ENCODE measurements at regions not wholly inside any gene's neighbourhood (a gene's known extent, or its start where the extent isn't known, plus 50 kb on each side); places are given as distances from the start of the nearest gene placed in this dataset.

DNA sequence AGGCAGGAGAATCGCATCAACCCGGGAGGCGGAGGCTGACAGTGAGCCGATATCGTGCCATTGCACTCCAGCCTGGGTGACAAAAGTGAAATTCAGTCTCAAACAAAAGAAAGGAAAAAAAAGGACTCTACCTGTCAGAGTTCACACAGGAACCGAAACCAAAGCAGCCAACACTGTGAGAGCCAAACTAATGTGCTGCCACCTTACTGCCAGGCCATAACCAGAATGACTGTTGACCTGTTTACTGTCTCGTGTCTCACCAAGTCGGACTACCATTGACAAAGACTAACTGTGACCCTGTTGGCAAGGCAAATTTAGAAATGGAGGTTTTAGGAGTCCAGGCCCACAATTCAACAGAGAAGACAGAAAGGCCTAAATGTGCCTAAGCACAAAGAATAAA, 112.4 kb downstream of the ANXA2R start:
- Histone ChIP-seq H3K4me1 (ENCODE audit: control insufficient read depth, extremely low read depth, insufficient read depth, low read length) (peaks cover 6% of the 10 kb centered on the region), H3K9me3 (ENCODE audit: control insufficient read depth, low read depth, low read length) (no peaks in the 10 kb centered on the region), H3K36me3 (ENCODE audit: control insufficient read depth in 2 of 2, extremely low read depth in 1 of 2, insufficient read depth in 2 of 2, low read length in 2 of 2) (no peaks in the 10 kb centered on the region), H3K4me3 (ENCODE audit: control insufficient read depth in 2 of 3, extremely low read depth in 1 of 3, insufficient read depth in 2 of 3, low read depth in 1 of 3, low read length in 3 of 3) (no peak overlapping the region), H3K27ac (ENCODE audit: control insufficient read depth, insufficient read depth, low read length) (no peak overlapping the region), H2AFZ (ENCODE audit: control insufficient read depth, low read length) (no peak overlapping the region), H4K20me1 (ENCODE audit: control insufficient read depth, extremely low read depth, insufficient read depth, low read length) (no peaks in the 10 kb centered on the region), H3K4me2 (ENCODE audit: control insufficient read depth, extremely low read depth, insufficient read depth, low read depth, low read length) (no peak overlapping the region), H3K9ac (ENCODE audit: control insufficient read depth, extremely low read depth, insufficient read depth, low read length) (no peak overlapping the region), H3K9me1 (ENCODE audit: control insufficient read depth, extremely low read depth, insufficient read depth, low read length) (no peaks in the 10 kb centered on the region), H3K27me3 (ENCODE audit: control insufficient read depth, extremely low read depth, insufficient read depth, low read length) (no peaks in the 10 kb centered on the region), H3K79me2 (ENCODE audit: control insufficient read depth, insufficient read depth, low read length) (no peaks in the 10 kb centered on the region)
- DNase-seq (ENCODE audit: low read depth, low spot score) (no peak), FAIRE-seq (no peak)
- dilution Hi-C loops (cut with MboI; ENCODE audit: extremely low pct_ligation_motif_present, low sequenced_read_pairs): no loop called here
- TF ChIP-seq EZH2 (IDR thresholded peaks at IDR 0.05; ENCODE audit: low read length): no peak

DNA sequence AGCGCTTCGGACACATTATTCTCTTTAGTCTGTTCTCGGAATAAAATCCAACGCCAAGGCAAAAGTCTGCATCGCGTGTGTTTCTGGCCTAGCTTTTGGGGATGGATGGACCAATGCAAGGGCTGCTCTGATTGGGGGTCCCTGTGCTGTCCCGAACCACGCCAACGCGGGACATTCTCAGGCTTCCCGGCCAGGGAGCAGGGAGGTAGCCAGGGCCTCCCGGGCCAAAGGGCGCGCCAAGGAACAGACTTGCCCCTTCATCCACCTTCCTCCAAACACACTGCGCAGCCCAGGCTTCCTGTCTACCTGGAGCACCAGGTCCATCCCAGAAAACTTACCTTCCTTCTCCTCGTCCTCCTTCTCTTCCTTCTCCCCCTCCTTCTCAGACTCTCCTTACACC, 113.0 kb upstream of the SELENOP start:
- H3K79me2 ChIP-seq (ENCODE audit: control insufficient read depth, insufficient read depth, low read length): no peaks in the 10 kb centered on the region
- H4K20me1 ChIP-seq (ENCODE audit: control insufficient read depth, extremely low read depth, insufficient read depth, low read length): no peaks in the 10 kb centered on the region
- H3K36me3 ChIP-seq (ENCODE audit: control insufficient read depth in 2 of 2, extremely low read depth in 1 of 2, insufficient read depth in 2 of 2, low read length in 2 of 2): no peaks in the 10 kb centered on the region
- H3K4me3 ChIP-seq (ENCODE audit: control insufficient read depth in 2 of 3, extremely low read depth in 1 of 3, insufficient read depth in 2 of 3, low read depth in 1 of 3, low read length in 3 of 3): no peak overlapping the region
- H3K9me3 ChIP-seq (ENCODE audit: control insufficient read depth, low read depth, low read length): no peaks in the 10 kb centered on the region
- FAIRE-seq (no peak), DNase-seq (ENCODE audit: low read depth, low spot score) (no peak)
- H3K4me2 ChIP-seq (ENCODE audit: control insufficient read depth, extremely low read depth, insufficient read depth, low read depth, low read length): no peak overlapping the region
- no peaks in the 10 kb centered on the region for H3K9me1 ChIP-seq (ENCODE audit: control insufficient read depth, extremely low read depth, insufficient read depth, low read length)
- no peak overlapping the region for H3K9ac ChIP-seq (ENCODE audit: control insufficient read depth, extremely low read depth, insufficient read depth, low read length)
- H3K4me1 ChIP-seq (ENCODE audit: control insufficient read depth, extremely low read depth, insufficient read depth, low read length): peaks cover under 1% of the 10 kb centered on the region
- dilution Hi-C loops (cut with MboI; ENCODE audit: extremely low pct_ligation_motif_present, low sequenced_read_pairs): no loop called here
- TF ChIP-seq, protein P1, sequence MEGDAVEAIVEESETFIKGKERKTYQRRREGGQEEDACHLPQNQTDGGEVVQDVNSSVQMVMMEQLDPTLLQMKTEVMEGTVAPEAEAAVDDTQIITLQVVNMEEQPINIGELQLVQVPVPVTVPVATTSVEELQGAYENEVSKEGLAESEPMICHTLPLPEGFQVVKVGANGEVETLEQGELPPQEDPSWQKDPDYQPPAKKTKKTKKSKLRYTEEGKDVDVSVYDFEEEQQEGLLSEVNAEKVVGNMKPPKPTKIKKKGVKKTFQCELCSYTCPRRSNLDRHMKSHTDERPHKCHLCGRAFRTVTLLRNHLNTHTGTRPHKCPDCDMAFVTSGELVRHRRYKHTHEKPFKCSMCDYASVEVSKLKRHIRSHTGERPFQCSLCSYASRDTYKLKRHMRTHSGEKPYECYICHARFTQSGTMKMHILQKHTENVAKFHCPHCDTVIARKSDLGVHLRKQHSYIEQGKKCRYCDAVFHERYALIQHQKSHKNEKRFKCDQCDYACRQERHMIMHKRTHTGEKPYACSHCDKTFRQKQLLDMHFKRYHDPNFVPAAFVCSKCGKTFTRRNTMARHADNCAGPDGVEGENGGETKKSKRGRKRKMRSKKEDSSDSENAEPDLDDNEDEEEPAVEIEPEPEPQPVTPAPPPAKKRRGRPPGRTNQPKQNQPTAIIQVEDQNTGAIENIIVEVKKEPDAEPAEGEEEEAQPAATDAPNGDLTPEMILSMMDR (optimal IDR thresholded peaks at IDR 0.05 in 1 of 3, IDR thresholded peaks at IDR 0.05 in 1 of 3, conservative IDR thresholded peaks at IDR 0.05 in 1 of 3; ENCODE audit: extremely low read depth in 1 of 3, insufficient read depth in 2 of 3, low read length in 3 of 3): no peak
- TF ChIP-seq EZH2 (IDR thresholded peaks at IDR 0.05; ENCODE audit: low read length): no peak
- H2AFZ ChIP-seq (ENCODE audit: control insufficient read depth, low read length): no peak overlapping the region
- no peaks in the 10 kb centered on the region for H3K27me3 ChIP-seq (ENCODE audit: control insufficient read depth, extremely low read depth, insufficient read depth, low read length)
- H3K27ac ChIP-seq (ENCODE audit: control insufficient read depth, insufficient read depth, low read length): no peak overlapping the region

DNA sequence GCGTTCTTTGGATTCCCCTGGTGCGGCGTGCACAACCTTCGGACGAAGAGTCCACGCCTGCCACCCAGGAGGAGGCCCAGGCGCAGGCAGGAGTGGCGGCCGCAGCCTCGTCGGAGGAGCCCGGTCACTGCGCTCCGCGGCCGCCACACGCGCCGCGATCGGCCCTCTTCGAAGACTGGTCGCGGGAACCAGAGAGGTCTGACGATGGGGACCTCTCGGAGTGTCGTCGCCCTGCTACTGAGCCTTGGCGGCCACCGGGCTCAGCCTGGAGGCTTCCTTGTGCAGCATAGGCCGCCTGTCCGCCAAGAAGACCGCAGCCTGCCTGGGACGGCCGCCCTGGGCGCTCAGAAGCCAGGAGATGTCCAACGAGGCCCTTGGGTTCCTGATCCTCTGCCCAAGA, 112.5 kb upstream of the SELENOP start:
- H3K9me1 ChIP-seq (ENCODE audit: control insufficient read depth, extremely low read depth, insufficient read depth, low read length): no peaks in the 10 kb centered on the region
- H3K27me3 ChIP-seq (ENCODE audit: control insufficient read depth, extremely low read depth, insufficient read depth, low read length): no peaks in the 10 kb centered on the region
- H3K27ac ChIP-seq (ENCODE audit: control insufficient read depth, insufficient read depth, low read length): no peak overlapping the region
- no peaks in the 10 kb centered on the region for H3K9me3 ChIP-seq (ENCODE audit: control insufficient read depth, low read depth, low read length)
- no peak for DNase-seq (ENCODE audit: low read depth, low spot score)
- H4K20me1 ChIP-seq (ENCODE audit: control insufficient read depth, extremely low read depth, insufficient read depth, low read length): no peaks in the 10 kb centered on the region
- TF ChIP-seq EZH2 (IDR thresholded peaks at IDR 0.05; ENCODE audit: low read length): no peak
- TF ChIP-seq, protein P1 (optimal IDR thresholded peaks at IDR 0.05 in 1 of 3, IDR thresholded peaks at IDR 0.05 in 1 of 3, conservative IDR thresholded peaks at IDR 0.05 in 1 of 3; ENCODE audit: extremely low read depth in 1 of 3, insufficient read depth in 2 of 3, low read length in 3 of 3): no peak
- no peaks in the 10 kb centered on the region for H3K36me3 ChIP-seq (ENCODE audit: control insufficient read depth in 2 of 2, extremely low read depth in 1 of 2, insufficient read depth in 2 of 2, low read length in 2 of 2)
- H3K9ac ChIP-seq (ENCODE audit: control insufficient read depth, extremely low read depth, insufficient read depth, low read length): no peak overlapping the region
- dilution Hi-C loops (cut with MboI; ENCODE audit: extremely low pct_ligation_motif_present, low sequenced_read_pairs): no loop called here
- no peaks in the 10 kb centered on the region for H3K4me1 ChIP-seq (ENCODE audit: control insufficient read depth, extremely low read depth, insufficient read depth, low read length)
- H3K79me2 ChIP-seq (ENCODE audit: control insufficient read depth, insufficient read depth, low read length): no peaks in the 10 kb centered on the region
- H2AFZ ChIP-seq (ENCODE audit: control insufficient read depth, low read length): no peak overlapping the region
- no peak overlapping the region for H3K4me2 ChIP-seq (ENCODE audit: control insufficient read depth, extremely low read depth, insufficient read depth, low read depth, low read length)
- no peak for FAIRE-seq
- H3K4me3 ChIP-seq (ENCODE audit: control insufficient read depth in 2 of 3, extremely low read depth in 1 of 3, insufficient read depth in 2 of 3, low read depth in 1 of 3, low read length in 3 of 3): no peak overlapping the region

All from keratinocyte (primary cell).